Ovary (tissue), 7 donors: ENCODE measurements at regions not wholly inside any gene's neighbourhood (a gene's known extent, or its start where the extent isn't known, plus 50 kb on each side); places are given as distances from the start of the nearest gene placed in this dataset.

Experiments
- DNase-seq, 5 donors: peaks; one replicate each; pipeline ENCODE4 v3.0.0-alpha.2; 2019 to 2020
- H3K27ac ChIP-seq, 2 donors: fragments of 200-600 bp; one replicate each; pipeline versions ENCODE4 v1.5.1 to v1.8.0; 2019 to 2022
- H3K27me3 ChIP-seq: fragments of 200-600 bp; one replicate; pipeline ENCODE4 v1.8.0; 2022
- H3K36me3 ChIP-seq: fragments of 200-600 bp; sonication (generic); one replicate; pipeline ENCODE4 v1.5.1; 2019
- H3K4me1 ChIP-seq: one replicate; pipeline ENCODE4 v1.8.1; 2013; ENCODE audit warnings: mild to moderate bottlenecking, moderate library complexity; ENCODE audit not compliant: insufficient read depth
- H3K4me3 ChIP-seq: fragments of 200-600 bp; sonication (generic); one replicate; pipeline ENCODE4 v1.5.1; 2017
- H3K9me3 ChIP-seq, 2 donors: fragments of 200-600 bp in 1 of 2; sonication (generic) in 1 of 2; one replicate each; pipeline versions ENCODE4 v1.5.1 to v1.8.1; 2013 to 2019; ENCODE audit warnings: mild to moderate bottlenecking in 1 of 2, moderate library complexity in 1 of 2
- EP300 ChIP-seq: sonication (generic); formaldehyde crosslinking; IDR thresholded peaks from one replicate; pipeline ENCODE4 v1.6.1; 2017; ENCODE audit warnings: antibody characterized with exemption
- POLR2A ChIP-seq: fragments of 450-650 bp; IDR thresholded peaks from one replicate; pipeline ENCODE4 v1.6.1; 2017; ENCODE audit warnings: antibody characterized with exemption, mild to moderate bottlenecking, moderate library complexity
- whole genome bisulfite sequencing, 3 donors: extraction: QIAGEN DNeasy Blood & Tissue Kit in 1 of 3; methylation state at CpG; one replicate each; pipeline versions ENCODE4 v1.1.5 to v1.1.7; 2013 to 2017; 5-methylcytosine and 5-hydroxymethylcytosine counted together
- intact Hi-C, 4 donors: fragments of 100-400 bp; cut with DNase I; formaldehyde crosslinking; loops; one replicate each; pipeline versions ENCODE4 v1.11.0 to v1.15.1; 2022 to 2023
- TF ChIP-seq, protein P1 (sequence below), 3 donors: fragments of 450-650 bp in 2 of 3; fragments of 200-600 bp in 1 of 3; IDR thresholded peaks; one replicate each; pipeline versions ENCODE4 v1.5.1 to v1.8.0; 2016 to 2022; ENCODE audit warnings: antibody characterized with exemption in 3 of 3, mild to moderate bottlenecking in 1 of 3
- donor health status: DM: no; HTN: no; CAD: no; lungs with moderate emphysema.
- donor health status: DM: no; HTN: no; CAD: no.
- donor health status: Bipolar disorder and iron deficiency.
- donor health status: DM: no; HTN: no; CAD: no.
- donor health status: DM: yes; HTN: yes; CAD: no.

DNA sequence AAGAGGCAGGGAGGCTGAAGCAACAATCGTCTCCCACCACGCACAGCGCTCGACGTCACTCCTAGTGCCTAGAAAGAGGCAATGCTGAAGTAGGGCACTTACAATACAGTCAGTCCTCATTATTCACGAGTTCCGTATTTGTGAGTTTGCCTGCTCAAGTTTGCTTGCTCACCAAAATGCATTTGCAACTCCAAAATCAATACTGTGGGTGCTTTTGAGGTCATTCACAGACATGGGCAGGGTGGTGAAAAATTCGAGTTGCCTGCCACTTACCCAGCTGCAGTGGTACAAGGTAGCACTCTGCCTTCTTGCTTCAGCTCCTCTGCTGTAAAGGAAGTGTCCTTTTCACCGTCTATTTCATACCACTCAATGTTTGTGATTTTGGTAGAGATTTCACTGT lies 113.7 kb upstream of the NCK2 start:
- Histone ChIP-seq H3K4me1 (no peaks in the 10 kb centered on the region), H3K36me3 (no peaks in the 10 kb centered on the region), H3K4me3 (no peak overlapping the region), H3K27me3 (no peaks in the 10 kb centered on the region), H3K27ac (no peak overlapping the region), H3K9me3 (no peaks in the 10 kb centered on the region)
- 85 to 91% (median 86%) methylated on average over 9 of the region's 9 CpGs for WGBS, 3 donors
- DNase-seq, result no peak
- TF ChIP-seq EP300, result no peak
- intact Hi-C loops, result no loop called here

DNA sequence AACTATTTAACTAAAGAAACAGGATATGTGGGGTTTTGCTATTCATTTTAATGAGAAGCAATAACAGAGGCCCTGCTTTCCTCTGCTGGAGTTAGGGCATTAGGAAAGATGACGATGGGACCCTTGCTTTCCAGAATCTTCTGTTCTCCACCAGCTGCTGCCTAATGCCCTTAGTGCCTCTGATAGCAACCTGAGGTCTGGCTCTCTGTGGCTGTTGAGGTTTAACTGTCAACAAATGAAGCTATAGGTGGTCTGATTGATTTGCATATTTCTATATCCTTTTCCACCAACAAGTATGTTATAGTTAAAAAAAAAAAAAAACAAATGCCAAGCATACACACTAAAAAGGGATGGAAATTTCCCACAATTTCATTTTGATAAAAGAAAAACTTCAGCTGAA lies 115.1 kb upstream of the NCK2 start:
- Histone ChIP-seq H3K4me3 (no peak overlapping the region), H3K36me3 (no peaks in the 10 kb centered on the region), H3K4me1 (no peaks in the 10 kb centered on the region), H3K9me3 (no peaks in the 10 kb centered on the region), H3K27me3 (no peaks in the 10 kb centered on the region), H3K27ac (no peak overlapping the region)
- 82 to 88% (median 83%) methylated on average over 1 of the region's 1 CpG for WGBS, 3 donors
- no peak for DNase-seq
- intact Hi-C loops, result no loop called here
- TF ChIP-seq, protein P1, sequence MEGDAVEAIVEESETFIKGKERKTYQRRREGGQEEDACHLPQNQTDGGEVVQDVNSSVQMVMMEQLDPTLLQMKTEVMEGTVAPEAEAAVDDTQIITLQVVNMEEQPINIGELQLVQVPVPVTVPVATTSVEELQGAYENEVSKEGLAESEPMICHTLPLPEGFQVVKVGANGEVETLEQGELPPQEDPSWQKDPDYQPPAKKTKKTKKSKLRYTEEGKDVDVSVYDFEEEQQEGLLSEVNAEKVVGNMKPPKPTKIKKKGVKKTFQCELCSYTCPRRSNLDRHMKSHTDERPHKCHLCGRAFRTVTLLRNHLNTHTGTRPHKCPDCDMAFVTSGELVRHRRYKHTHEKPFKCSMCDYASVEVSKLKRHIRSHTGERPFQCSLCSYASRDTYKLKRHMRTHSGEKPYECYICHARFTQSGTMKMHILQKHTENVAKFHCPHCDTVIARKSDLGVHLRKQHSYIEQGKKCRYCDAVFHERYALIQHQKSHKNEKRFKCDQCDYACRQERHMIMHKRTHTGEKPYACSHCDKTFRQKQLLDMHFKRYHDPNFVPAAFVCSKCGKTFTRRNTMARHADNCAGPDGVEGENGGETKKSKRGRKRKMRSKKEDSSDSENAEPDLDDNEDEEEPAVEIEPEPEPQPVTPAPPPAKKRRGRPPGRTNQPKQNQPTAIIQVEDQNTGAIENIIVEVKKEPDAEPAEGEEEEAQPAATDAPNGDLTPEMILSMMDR (IDR thresholded peaks at IDR 0.05), result no peak

DNA sequence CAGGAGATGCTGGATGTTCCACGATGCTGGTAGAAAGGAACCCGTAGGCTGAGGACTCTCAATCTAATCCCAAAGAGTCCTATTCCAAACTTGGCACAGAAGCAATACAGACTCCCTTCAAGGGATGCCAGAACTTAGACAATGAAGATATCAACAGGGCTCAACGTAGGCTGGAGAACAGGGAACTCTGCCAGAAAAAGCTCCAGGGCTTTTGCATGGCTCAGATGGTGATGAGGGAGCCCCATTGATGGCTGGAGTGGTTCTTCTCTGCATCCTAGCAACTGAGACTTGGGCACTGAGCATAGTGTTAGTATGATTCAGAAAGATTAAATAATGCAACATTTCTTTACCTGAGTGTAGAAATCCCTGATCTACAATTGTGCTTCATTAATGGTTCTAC lies 117.2 kb upstream of the NCK2 start:
- H3K4me3 ChIP-seq, result no peak overlapping the region
- no peaks in the 10 kb centered on the region for H3K9me3 ChIP-seq
- H3K27ac ChIP-seq, result no peak overlapping the region
- 11 to 30% (median 16%) methylated on average over 3 of the region's 3 CpGs for WGBS, 3 donors
- H3K27me3 ChIP-seq, result no peaks in the 10 kb centered on the region
- no peaks in the 10 kb centered on the region for H3K4me1 ChIP-seq
- no peaks in the 10 kb centered on the region for H3K36me3 ChIP-seq
- TF ChIP-seq EP300 (no peak), POLR2A (no peak)
- TF ChIP-seq, protein P1 (IDR thresholded peaks at IDR 0.05), result no peak
- intact Hi-C loops, result no loop called here
- DNase-seq, result no peak

DNA sequence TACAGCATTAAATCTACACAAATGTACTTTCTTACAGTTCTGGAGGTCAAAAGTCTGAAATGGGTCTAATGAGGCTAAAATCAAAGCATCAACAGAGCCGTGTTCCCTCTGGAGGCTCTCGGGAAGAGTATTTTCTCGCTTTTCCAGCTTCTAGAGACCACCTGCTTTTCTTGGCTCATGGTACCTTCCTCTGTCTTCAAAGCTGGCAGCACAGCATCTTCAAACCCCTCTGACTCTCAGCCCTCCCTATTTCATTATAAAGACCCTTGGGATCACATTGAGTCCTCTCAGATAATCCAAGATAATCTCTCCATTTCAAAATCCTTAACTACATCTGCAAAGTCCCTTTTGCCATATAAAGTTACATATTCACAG lies 117.8 kb upstream of the NCK2 start:
- Histone ChIP-seq H3K27ac (no peak overlapping the region), H3K9me3 (no peaks in the 10 kb centered on the region), H3K4me1 (no peaks in the 10 kb centered on the region), H3K27me3 (no peaks in the 10 kb centered on the region), H3K36me3 (no peaks in the 10 kb centered on the region), H3K4me3 (no peak overlapping the region)
- no peak for TF ChIP-seq POLR2A
- no peak for DNase-seq
- WGBS, 3 donors, result 75 to 83% (median 81%) methylated on average over 3 of the region's 3 CpGs
- intact Hi-C loops, result no loop called here

DNA sequence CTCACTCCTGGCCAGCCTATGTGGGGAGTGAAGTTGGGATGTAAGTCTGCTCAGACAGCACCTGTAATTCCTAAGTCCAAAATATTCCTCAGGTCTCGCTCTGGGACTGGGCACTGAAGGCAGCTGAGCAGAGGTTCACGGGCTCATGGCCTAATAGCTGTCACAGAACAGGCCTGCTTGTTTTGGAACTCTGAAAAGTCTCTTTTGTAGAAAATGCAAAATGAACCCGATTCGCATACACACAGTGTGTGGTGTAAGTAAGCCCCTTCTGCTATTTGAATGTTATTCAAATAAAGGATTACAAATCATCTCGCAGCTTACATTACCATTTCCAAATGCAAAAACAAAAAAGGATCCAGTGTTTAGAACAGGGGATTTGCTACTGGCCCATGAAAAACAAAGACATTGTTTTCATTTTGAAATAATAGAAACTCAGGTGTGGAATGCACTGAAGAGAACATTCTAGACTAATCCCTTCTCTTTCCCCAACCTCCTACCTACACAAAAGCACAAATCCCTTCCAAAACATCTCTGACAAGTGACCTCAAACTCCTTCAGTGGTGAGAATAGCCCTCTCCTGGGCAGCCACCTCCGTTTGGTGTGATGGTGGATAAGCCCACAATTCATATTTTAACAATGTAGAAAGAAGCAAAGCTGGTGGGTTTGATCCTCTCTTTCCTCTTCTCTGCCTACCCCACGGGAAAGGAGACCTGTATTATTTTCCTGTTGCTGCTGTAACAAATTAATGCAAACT lies 118.3 kb upstream of the NCK2 start:
- intact Hi-C loops, result no loop called here

More for the DNA sequence above, 118.3 kb upstream of the NCK2 start:
- no peak for TF ChIP-seq EP300
- no peak for TF ChIP-seq POLR2A
- TF ChIP-seq, protein P1 (IDR thresholded peaks at IDR 0.05), result no peak
- no peak for DNase-seq
- no peak overlapping the region for H3K27ac ChIP-seq
- no peaks in the 10 kb centered on the region for H3K9me3 ChIP-seq
- 78 to 84% (median 83%) methylated on average over 7 of the region's 7 CpGs for WGBS, 3 donors
- H3K4me1 ChIP-seq, result no peaks in the 10 kb centered on the region
- H3K36me3 ChIP-seq, result no peaks in the 10 kb centered on the region
- no peaks in the 10 kb centered on the region for H3K27me3 ChIP-seq
- H3K4me3 ChIP-seq, result no peak overlapping the region
